ENCODE measurements at regions not wholly inside any gene's neighbourhood (a gene's known extent, or its start where the extent isn't known, plus 50 kb on each side); places are given as distances from the start of the nearest gene placed in this dataset.

GRCh38 chr9:103898550-103898949 lies 195.6 kb upstream of the SMC2 start:
- H3K4me2 ChIP-seq (replicated peaks; ENCODE audit: extremely low read depth, low read length, poor library complexity, severe bottlenecking) = no peak overlapping the region
- H3K27me3 Mint-ChIP-seq (ENCODE audit: low read depth in 3 of 3) = no peaks in the 10 kb centered on the region
- peaks cover 0 to 5% (median 0%) of the 10 kb centered on the region in 7 donors for H3K9me3 Mint-ChIP-seq
- no peak overlapping the region for H3K9ac ChIP-seq (ENCODE audit: insufficient read depth, low read length, poor library complexity, severe bottlenecking)
- no peaks in the 10 kb centered on the region for H3K27me3 ChIP-seq (ENCODE audit: control insufficient read depth in 2 of 2, insufficient read depth in 2 of 2, low read length in 2 of 2)
- no peaks in the 10 kb centered on the region for H3K9me3 ChIP-seq (replicated peaks in 1 of 2; ENCODE audit: control insufficient read depth in 1 of 2, insufficient read depth in 1 of 2, low read length in 2 of 2)
- H3K4me3 Mint-ChIP-seq = no peak overlapping the region
- H3K27ac ChIP-seq (ENCODE audit: low read depth in 1 of 2, low read length in 2 of 2) = no peak overlapping the region
- H3K4me1 Mint-ChIP-seq = no peaks in the 10 kb centered on the region
- H3K4me1 ChIP-seq (ENCODE audit: control insufficient read depth in 1 of 2, insufficient read depth in 2 of 2, low read length in 2 of 2) = no peaks in the 10 kb centered on the region
- no CpG with 5 or more reads among the region's 1 CpG for WGBS (ENCODE audit: insufficient coverage)
- no peaks in the 10 kb centered on the region for H3K79me2 ChIP-seq (ENCODE audit: insufficient read depth, low read length)
- H3K4me3 ChIP-seq (replicated peaks in 1 of 3; ENCODE audit: low read depth in 2 of 3, low read length in 3 of 3) = no peak overlapping the region
- DNase-seq = no peak
- no peak for TF ChIP-seq CTCF (IDR thresholded peaks at IDR 0.05)
- intact Hi-C loops (cut with micrococcal nuclease) = no loop called here
- no peaks in the 10 kb centered on the region for H3K36me3 ChIP-seq (replicated peaks in 1 of 2; ENCODE audit: control insufficient read depth in 1 of 2, insufficient read depth in 2 of 2, low read length in 2 of 2)
- H2AFZ ChIP-seq (ENCODE audit: insufficient read depth, low read depth, low read length, poor library complexity, severe bottlenecking) = no peak overlapping the region
- no peaks in the 10 kb centered on the region for H3K36me3 Mint-ChIP-seq
- no peaks in the 10 kb centered on the region for H4K20me1 ChIP-seq (ENCODE audit: insufficient read depth, low read length)
- H3K27ac Mint-ChIP-seq = no peak overlapping the region

- no peak overlapping the region for H2AFZ ChIP-seq (ENCODE audit: insufficient read depth, low read depth, low read length, poor library complexity, severe bottlenecking)
- WGBS (ENCODE audit: insufficient coverage) = 57% methylated on average over 1 of the region's 1 CpG
- no peaks in the 10 kb centered on the region for H4K20me1 ChIP-seq (ENCODE audit: insufficient read depth, low read length)
- no peak overlapping the region for H3K9ac ChIP-seq (ENCODE audit: insufficient read depth, low read length, poor library complexity, severe bottlenecking)
- no peak overlapping the region for H3K4me2 ChIP-seq (replicated peaks; ENCODE audit: extremely low read depth, low read length, poor library complexity, severe bottlenecking)
- no peaks in the 10 kb centered on the region for H3K4me1 Mint-ChIP-seq
- H3K27me3 Mint-ChIP-seq (ENCODE audit: low read depth in 3 of 3) = no peaks in the 10 kb centered on the region
- H3K4me3 ChIP-seq (replicated peaks in 1 of 3; ENCODE audit: low read depth in 2 of 3, low read length in 3 of 3) = no peak overlapping the region
- H3K27ac Mint-ChIP-seq = no peak overlapping the region
- H3K79me2 ChIP-seq (ENCODE audit: insufficient read depth, low read length) = no peaks in the 10 kb centered on the region
- no peaks in the 10 kb centered on the region for H3K9me3 ChIP-seq (replicated peaks in 1 of 2; ENCODE audit: control insufficient read depth in 1 of 2, insufficient read depth in 1 of 2, low read length in 2 of 2)
- H3K9me3 Mint-ChIP-seq = peaks cover 0 to 2% (median 0%) of the 10 kb centered on the region in 7 donors
- no peaks in the 10 kb centered on the region for H3K4me1 ChIP-seq (ENCODE audit: control insufficient read depth in 1 of 2, insufficient read depth in 2 of 2, low read length in 2 of 2)
- no peak overlapping the region for H3K27ac ChIP-seq (ENCODE audit: low read depth in 1 of 2, low read length in 2 of 2)
- H3K36me3 Mint-ChIP-seq = no peaks in the 10 kb centered on the region
- intact Hi-C loops (cut with micrococcal nuclease) = no loop called here
- TF ChIP-seq CTCF (IDR thresholded peaks at IDR 0.05) = no peak
- H3K4me3 Mint-ChIP-seq = no peak overlapping the region
- DNase-seq = no peak
- H3K27me3 ChIP-seq (ENCODE audit: control insufficient read depth in 2 of 2, insufficient read depth in 2 of 2, low read length in 2 of 2) = no peaks in the 10 kb centered on the region
- H3K36me3 ChIP-seq (replicated peaks in 1 of 2; ENCODE audit: control insufficient read depth in 1 of 2, insufficient read depth in 2 of 2, low read length in 2 of 2) = no peaks in the 10 kb centered on the region
Measured at GRCh38 chr9:103899866-103900265, 194.2 kb upstream of the SMC2 start.
